ENCODE measurements at regions not wholly inside any gene's neighbourhood (a gene's known extent, or its start where the extent isn't known, plus 50 kb on each side); places are given as distances from the start of the nearest gene placed in this dataset.

DNA sequence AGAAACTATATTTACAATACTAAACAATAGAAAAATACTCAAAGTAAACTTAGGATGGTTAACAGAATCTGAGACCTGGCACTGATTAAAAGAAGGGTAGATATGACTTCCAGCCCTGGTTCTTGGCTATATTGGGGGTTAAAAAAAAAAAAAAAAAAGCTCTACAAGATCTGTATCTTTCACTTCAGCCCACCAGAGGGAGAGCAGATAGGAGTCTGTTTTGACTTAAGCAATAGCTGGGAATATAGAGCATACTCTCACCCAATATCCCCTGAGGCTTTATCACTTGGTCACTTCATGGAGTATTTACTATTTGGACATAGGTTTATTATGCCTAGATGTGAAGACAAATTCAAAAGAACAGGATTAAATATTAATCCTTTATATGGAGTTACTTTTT lies 598.9 kb upstream of the LINC00305 start:
- no peak for DNase-seq (ENCODE audit: low spot score)
- no TSS peak for BruUV-seq (replicated peaks)

More for the DNA sequence above, 598.9 kb upstream of the LINC00305 start:
- ATAC-seq: no peak
- no peaks in the 10 kb centered on the region for H3K36me3 ChIP-seq (replicated peaks in 1 of 2; ENCODE audit: control insufficient read depth in 1 of 2, insufficient read depth in 2 of 2, low read length in 2 of 2)
- H4K20me1 ChIP-seq (ENCODE audit: insufficient read depth, low read length): no peaks in the 10 kb centered on the region
- in situ Hi-C loops (cut with HindIII; ENCODE audit: extremely low pct_ligation_motif_present, low pct_unique_long_range_greater_than_20kb): no loop called here
- ChIA-PET POLR2A (no interaction called here), CTCF (ENCODE audit: low intra/inter-chr PET ratio, low total read pairs) (no interaction called here)
- no peaks in the 10 kb centered on the region for H3K79me2 ChIP-seq (ENCODE audit: insufficient read depth, low read length)
- no peak overlapping the region for H3K4me2 ChIP-seq (ENCODE audit: low read depth, low read length)
- H2AFZ ChIP-seq (ENCODE audit: low read length): no peak overlapping the region
- intact Hi-C loops (cut with micrococcal nuclease; ENCODE audit: unreplicated experiment): no loop called here
- no peaks in the 10 kb centered on the region for H3K4me1 ChIP-seq (ENCODE audit: insufficient read depth, low read length)
- TF ChIP-seq ARID2 (CRISPR knock-in tag; IDR thresholded peaks at IDR 0.05; ENCODE audit: borderline replicate concordance): no peak
- TF ChIP-seq SNAPC4 (CRISPR knock-in tag; IDR thresholded peaks at IDR 0.05): no peak
- no peak for TF ChIP-seq ZNF124 (CRISPR knock-in tag; IDR thresholded peaks at IDR 0.05)
- no peak for TF ChIP-seq ZNF841 (CRISPR knock-in tag; IDR thresholded peaks at IDR 0.05; ENCODE audit: borderline replicate concordance)
- TF ChIP-seq PLRG1 (conservative IDR thresholded peaks at IDR 0.05): no peak
- TF ChIP-seq, protein P1, sequence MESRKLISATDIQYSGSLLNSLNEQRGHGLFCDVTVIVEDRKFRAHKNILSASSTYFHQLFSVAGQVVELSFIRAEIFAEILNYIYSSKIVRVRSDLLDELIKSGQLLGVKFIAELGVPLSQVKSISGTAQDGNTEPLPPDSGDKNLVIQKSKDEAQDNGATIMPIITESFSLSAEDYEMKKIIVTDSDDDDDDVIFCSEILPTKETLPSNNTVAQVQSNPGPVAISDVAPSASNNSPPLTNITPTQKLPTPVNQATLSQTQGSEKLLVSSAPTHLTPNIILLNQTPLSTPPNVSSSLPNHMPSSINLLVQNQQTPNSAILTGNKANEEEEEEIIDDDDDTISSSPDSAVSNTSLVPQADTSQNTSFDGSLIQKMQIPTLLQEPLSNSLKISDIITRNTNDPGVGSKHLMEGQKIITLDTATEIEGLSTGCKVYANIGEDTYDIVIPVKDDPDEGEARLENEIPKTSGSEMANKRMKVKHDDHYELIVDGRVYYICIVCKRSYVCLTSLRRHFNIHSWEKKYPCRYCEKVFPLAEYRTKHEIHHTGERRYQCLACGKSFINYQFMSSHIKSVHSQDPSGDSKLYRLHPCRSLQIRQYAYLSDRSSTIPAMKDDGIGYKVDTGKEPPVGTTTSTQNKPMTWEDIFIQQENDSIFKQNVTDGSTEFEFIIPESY (CRISPR knock-in tag; IDR thresholded peaks at IDR 0.05): no peak
- TF ChIP-seq ZBTB26 (CRISPR knock-in tag; IDR thresholded peaks at IDR 0.05; ENCODE audit: borderline replicate concordance): no peak
- TF ChIP-seq KLF16 (CRISPR knock-in tag; IDR thresholded peaks at IDR 0.05): no peak
- TF ChIP-seq AGO1 (IDR thresholded peaks at IDR 0.05; ENCODE audit: low read depth, low read length, poor library complexity, severe bottlenecking): no peak
- no peak for TF ChIP-seq ATRX (CRISPR knock-in tag; IDR thresholded peaks at IDR 0.05; ENCODE audit: borderline replicate concordance)
- no peak for TF ChIP-seq KDM5A (IDR thresholded peaks at IDR 0.05; ENCODE audit: borderline replicate concordance, low read length)
- TF ChIP-seq, protein P2, sequence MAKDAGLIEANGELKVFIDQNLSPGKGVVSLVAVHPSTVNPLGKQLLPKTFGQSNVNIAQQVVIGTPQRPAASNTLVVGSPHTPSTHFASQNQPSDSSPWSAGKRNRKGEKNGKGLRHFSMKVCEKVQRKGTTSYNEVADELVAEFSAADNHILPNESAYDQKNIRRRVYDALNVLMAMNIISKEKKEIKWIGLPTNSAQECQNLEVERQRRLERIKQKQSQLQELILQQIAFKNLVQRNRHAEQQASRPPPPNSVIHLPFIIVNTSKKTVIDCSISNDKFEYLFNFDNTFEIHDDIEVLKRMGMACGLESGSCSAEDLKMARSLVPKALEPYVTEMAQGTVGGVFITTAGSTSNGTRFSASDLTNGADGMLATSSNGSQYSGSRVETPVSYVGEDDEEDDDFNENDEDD (CRISPR knock-in tag; IDR thresholded peaks at IDR 0.05; ENCODE audit: borderline replicate concordance): no peak
- TF ChIP-seq ZNF253 (CRISPR knock-in tag; IDR thresholded peaks at IDR 0.05; ENCODE audit: borderline replicate concordance): no peak
- no peak for TF ChIP-seq ZKSCAN1 (IDR thresholded peaks at IDR 0.05; ENCODE audit: low read length)
- no peak for TF ChIP-seq ZNF713 (CRISPR knock-in tag; IDR thresholded peaks at IDR 0.05)
- no peak for FAIRE-seq
- no peak overlapping the region for H3K4me3 ChIP-seq (replicated peaks in 1 of 3; ENCODE audit: insufficient read depth in 1 of 3, low read depth in 2 of 3, low read length in 3 of 3)
- H3K9me3 ChIP-seq (ENCODE audit: low read length): no peaks in the 10 kb centered on the region
- H3K27ac ChIP-seq (ENCODE audit: extremely low read length, insufficient read depth, low read length): no peak overlapping the region
- H3K27me3 ChIP-seq (ENCODE audit: control insufficient read depth in 1 of 2, insufficient read depth in 2 of 2, low read length in 2 of 2): no peaks in the 10 kb centered on the region
- H3K9ac ChIP-seq (ENCODE audit: insufficient read depth, low read depth, low read length): no peak overlapping the region
